ENCODE measurements at regions not wholly inside any gene's neighbourhood (a gene's known extent, or its start where the extent isn't known, plus 50 kb on each side); places are given as distances from the start of the nearest gene placed in this dataset.
A peak's percentile ranks its signal among the peaks of the same experiment; 100 is the strongest.

DNA sequence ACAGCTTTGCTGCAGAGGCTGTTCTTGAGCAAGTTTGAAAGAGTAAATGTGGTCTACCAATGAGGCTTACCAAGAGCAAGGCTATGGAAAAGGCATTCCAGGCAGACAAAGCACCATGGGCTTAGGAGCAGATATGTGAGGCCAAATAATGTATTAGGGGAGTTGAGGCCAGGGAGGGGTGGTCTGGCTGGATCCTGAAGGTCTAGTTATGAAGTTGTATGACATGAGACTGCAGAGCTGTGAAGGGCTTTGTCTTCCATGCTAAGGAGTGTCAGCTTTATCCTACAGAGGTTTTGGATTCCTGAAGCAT lies 51.8 kb upstream of the TSPAN2 start:
- H3K36me3 ChIP-seq: no peaks in the 10 kb centered on the region
- DNase-seq: no peak
- H3K27me3 ChIP-seq (ENCODE audit: low read depth): no peaks in the 10 kb centered on the region
- no peaks in the 10 kb centered on the region for H3K9me3 ChIP-seq (replicated peaks)
- peaks cover 34% of the 10 kb centered on the region for H3K4me1 ChIP-seq
- H3K4me3 ChIP-seq: no peak overlapping the region
- no peak overlapping the region for H3K27ac ChIP-seq (replicated peaks)
- intact Hi-C loops (cut with micrococcal nuclease): loop anchor here (5.0 to 10.0 kb wide), 2 partner anchors 134 to 321 kb away; no protein-coding TSS in a partner anchor
- no peak for TF ChIP-seq CTCF (IDR thresholded peaks at IDR 0.05; ENCODE audit: borderline replicate concordance)

- DNase-seq: no peak
- H3K27ac ChIP-seq (replicated peaks): no peak overlapping the region
- no peaks in the 10 kb centered on the region for H3K27me3 ChIP-seq (ENCODE audit: low read depth)
- H3K4me1 ChIP-seq: peaks cover 34% of the 10 kb centered on the region
- no peaks in the 10 kb centered on the region for H3K9me3 ChIP-seq (replicated peaks)
- H3K36me3 ChIP-seq: no peaks in the 10 kb centered on the region
- TF ChIP-seq CTCF (IDR thresholded peaks at IDR 0.05; ENCODE audit: borderline replicate concordance): no peak
- intact Hi-C loops (cut with micrococcal nuclease): loop anchor here (5.0 to 10.0 kb wide), 2 partner anchors 134 to 322 kb away; no protein-coding TSS in a partner anchor
- H3K4me3 ChIP-seq: no peak overlapping the region
Measured at GRCh38 chr1:115140442-115141144, 51.3 kb upstream of the TSPAN2 start.

- H3K4me1 ChIP-seq: peaks cover 44% of the 10 kb centered on the region
- H3K27me3 ChIP-seq (ENCODE audit: low read depth): no peaks in the 10 kb centered on the region
- peak overlapping the region; percentile 56 for H3K27ac ChIP-seq (replicated peaks)
- no peaks in the 10 kb centered on the region for H3K36me3 ChIP-seq
- intact Hi-C loops (cut with micrococcal nuclease): loop anchor here (10.0 kb wide), 1 partner anchor 455 kb away; no protein-coding TSS in a partner anchor
- no peak overlapping the region for H3K4me3 ChIP-seq
- no peaks in the 10 kb centered on the region for H3K9me3 ChIP-seq (replicated peaks)
- TF ChIP-seq CTCF (IDR thresholded peaks at IDR 0.05; ENCODE audit: borderline replicate concordance): no peak
- DNase-seq: no peak
Measured at GRCh38 chr1:115139381-115139780, 50.1 kb upstream of the TSPAN2 start.

All from left ventricle myocardium inferior (tissue), 1 donor.